ENCODE measurements at regions not wholly inside any gene's neighbourhood (a gene's known extent, or its start where the extent isn't known, plus 50 kb on each side); places are given as distances from the start of the nearest gene placed in this dataset.

DNA sequence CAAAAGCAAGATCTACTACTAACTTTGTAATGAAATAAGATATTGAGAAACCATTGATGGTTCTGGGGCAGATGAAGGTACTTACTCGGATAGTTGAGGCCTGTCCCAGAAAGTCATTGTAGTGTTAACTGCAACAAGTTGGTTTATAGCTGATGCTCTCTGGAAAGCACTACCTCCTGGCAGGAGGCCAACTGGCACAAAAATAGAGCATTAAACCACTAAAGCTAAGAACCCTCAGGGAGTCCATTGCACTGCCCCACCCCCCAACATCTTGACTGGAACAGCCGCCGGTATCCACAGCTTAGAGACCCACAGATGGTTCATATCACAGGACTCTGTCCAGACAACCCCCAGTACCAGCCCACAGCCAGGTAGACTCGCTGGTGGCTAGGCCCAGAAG is 552.5 kb upstream of the CRIM1 start:
- no peak for DNase-seq (ENCODE audit: extremely low read depth, low read depth)
- TF ChIP-seq, protein P1, sequence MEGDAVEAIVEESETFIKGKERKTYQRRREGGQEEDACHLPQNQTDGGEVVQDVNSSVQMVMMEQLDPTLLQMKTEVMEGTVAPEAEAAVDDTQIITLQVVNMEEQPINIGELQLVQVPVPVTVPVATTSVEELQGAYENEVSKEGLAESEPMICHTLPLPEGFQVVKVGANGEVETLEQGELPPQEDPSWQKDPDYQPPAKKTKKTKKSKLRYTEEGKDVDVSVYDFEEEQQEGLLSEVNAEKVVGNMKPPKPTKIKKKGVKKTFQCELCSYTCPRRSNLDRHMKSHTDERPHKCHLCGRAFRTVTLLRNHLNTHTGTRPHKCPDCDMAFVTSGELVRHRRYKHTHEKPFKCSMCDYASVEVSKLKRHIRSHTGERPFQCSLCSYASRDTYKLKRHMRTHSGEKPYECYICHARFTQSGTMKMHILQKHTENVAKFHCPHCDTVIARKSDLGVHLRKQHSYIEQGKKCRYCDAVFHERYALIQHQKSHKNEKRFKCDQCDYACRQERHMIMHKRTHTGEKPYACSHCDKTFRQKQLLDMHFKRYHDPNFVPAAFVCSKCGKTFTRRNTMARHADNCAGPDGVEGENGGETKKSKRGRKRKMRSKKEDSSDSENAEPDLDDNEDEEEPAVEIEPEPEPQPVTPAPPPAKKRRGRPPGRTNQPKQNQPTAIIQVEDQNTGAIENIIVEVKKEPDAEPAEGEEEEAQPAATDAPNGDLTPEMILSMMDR (IDR thresholded peaks at IDR 0.05; ENCODE audit: low read depth, low read length), result no peak

DNA sequence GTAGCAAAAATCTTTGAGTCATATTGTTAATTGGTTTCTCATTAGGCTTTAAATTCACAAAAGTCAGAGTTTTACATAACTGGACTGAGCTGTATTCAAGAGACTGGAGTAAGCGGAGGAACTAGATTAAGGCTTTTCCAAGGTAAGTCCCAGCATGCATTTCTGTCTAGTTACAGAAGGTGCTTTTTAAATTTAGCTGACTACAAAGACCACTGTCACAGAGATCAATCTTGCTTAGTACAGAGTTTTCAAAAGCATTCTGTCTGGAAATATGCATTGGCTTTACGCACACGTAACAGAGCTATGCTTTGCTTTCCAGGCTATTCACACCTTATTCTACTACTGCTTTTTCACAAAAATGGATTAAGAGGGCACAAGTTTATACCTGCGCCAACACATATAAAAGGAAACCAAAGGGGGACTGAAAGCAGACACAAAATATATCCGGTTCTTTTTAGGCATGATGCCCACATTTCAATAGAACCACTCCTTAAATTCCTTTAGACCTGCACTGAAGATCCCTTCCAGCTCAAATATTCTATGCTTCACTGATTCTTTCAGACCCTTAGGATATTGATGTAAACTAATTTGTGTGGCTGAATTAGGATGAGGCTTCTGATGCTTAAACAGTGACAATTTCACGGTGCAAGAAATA is 560.7 kb upstream of the CRIM1 start:
- TF ChIP-seq, protein P1 (IDR thresholded peaks at IDR 0.05; ENCODE audit: low read depth, low read length), result no peak
- DNase-seq (ENCODE audit: extremely low read depth, low read depth), result no peak

DNA sequence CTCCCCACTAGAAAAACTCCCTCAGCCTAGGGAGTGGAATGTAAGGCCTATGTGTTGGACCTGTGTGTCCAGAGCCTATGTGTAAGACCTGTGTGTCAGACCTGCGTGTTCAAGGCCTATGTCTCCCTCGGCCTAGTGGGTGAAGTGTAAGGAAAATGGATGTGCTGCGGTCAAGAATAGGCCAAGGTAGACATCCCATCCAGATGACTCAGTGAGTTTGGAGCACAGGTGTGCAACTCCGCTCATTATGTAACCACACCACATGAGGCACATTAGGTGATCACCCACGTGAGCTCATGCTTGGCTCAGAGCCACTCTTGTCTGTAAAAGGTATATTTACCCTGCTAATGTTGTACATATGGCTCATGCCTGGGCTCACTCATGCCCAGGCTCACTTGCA is 565.3 kb upstream of the CRIM1 start:
- DNase-seq (ENCODE audit: extremely low read depth, low read depth), result no peak
- TF ChIP-seq, protein P1 (IDR thresholded peaks at IDR 0.05; ENCODE audit: low read depth, low read length), result no peak

DNA sequence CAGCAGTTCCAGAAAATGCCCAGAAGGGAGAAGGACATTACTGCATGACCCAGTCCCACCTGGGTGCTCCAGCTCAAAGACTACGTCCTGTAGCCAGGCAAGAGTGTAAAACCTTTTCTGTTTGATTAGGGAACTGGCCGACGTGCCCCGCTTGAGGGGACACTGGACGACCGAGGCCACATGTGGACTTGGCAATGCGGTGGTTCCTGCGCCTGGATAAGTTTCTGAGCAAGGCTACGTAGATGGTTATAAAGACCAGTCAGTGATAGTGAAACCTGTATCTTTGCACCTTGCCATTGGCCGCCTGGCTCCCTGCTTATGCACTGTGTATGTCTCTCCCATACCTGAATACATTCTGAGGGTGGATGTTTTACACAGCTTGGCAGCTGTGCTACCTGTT is 567.0 kb upstream of the CRIM1 start:
- DNase-seq (ENCODE audit: extremely low read depth, low read depth), result no peak
- TF ChIP-seq, protein P1 (IDR thresholded peaks at IDR 0.05; ENCODE audit: low read depth, low read length), result no peak

DNA sequence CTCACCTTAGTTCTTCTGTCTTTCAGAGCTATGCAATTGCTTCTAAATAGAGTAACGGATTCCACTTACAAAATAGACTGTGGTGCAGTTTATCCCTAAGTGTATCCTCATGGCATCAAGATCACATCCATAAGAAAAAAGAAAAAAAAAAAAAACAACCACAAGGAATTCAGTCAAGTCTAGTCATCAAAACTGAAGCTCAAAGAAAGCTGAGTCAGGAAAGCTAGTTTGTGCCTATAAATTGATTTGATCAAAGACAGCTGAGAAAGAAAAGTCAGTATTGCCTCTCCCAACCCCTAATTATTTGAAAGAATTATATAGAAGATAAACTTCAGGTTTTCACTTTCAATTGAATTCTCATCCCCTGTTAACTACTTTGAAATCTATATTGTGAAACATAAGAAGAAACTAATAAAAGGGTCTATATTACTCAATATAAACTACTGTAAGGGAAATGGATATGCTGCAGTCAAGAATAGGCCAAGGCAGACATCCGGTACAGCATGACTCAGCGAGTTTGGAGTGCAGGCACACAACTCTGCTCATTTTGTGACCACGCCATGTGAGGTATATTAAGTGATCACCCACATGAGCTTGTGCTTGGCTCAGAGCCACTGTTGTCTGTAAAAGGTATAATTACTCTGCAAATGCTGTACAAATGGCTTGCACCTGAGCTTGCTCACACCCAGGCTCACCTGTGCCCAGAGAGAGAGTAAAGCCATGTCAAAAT is 568.1 kb upstream of the CRIM1 start:
- no peak for DNase-seq (ENCODE audit: extremely low read depth, low read depth)
- TF ChIP-seq, protein P1 (IDR thresholded peaks at IDR 0.05; ENCODE audit: low read depth, low read length), result no peak

DNA sequence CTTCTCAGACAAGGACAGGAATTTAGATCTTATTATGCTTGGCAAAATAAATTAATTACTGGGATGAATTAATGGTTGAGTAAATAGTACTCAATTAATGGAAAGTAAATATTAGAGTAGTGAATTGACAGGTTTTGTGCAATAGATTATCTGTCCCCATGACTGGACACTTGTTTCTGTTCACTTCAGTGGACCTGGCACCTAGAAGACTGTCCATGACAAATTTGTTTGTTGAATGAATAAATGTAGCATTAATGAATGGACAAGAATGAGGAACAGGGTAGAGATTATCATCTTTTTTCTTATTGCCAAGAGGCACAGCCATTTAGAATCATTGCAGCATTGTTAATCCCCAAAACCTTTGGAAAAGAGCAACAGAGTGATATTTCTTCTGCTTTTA is 570.0 kb upstream of the CRIM1 start:
- no peak for DNase-seq (ENCODE audit: extremely low read depth, low read depth)
- TF ChIP-seq, protein P1 (IDR thresholded peaks at IDR 0.05; ENCODE audit: low read depth, low read length), result no peak

DNA sequence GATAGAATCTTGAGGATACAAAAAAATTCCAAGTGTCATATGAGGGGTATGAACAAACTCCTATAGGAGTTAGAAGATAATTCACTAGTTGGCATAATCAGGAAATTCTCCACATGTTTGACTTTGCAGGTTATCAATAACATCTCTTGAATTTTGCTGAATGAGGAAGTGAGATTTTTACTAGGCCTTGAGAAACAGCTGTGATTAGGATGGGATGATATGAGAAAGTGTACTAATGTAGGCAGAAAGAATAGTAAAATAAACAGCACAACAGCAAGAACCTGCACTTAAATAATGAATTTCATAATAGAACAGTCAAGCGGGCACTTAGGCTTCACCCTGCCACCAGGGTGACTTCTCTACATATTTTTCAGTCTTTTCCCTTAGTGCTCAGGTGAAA is 570.8 kb upstream of the CRIM1 start:
- DNase-seq (ENCODE audit: extremely low read depth, low read depth), result no peak
- TF ChIP-seq, protein P1 (IDR thresholded peaks at IDR 0.05; ENCODE audit: low read depth, low read length), result no peak
